Neural crest cell (in vitro differentiated cells): ENCODE measurements at regions not wholly inside any gene's neighbourhood (a gene's known extent, or its start where the extent isn't known, plus 50 kb on each side); places are given as distances from the start of the nearest gene placed in this dataset.

Experiments
- DNase-seq: peaks from one replicate; pipeline ENCODE4 v3.0.0; 2021; ENCODE audit warnings: low read depth, mixed read lengths, low spot score
- H3K27ac Mint-ChIP-seq: one replicate; pipeline ENCODE4 v1.8.0; 2021; ENCODE audit warnings: mild to moderate bottlenecking, mixed read lengths; ENCODE audit not compliant: unreplicated experiment
- H3K27me3 Mint-ChIP-seq: 2 replicates; pipeline ENCODE4 v1.8.0; 2021; ENCODE audit warnings: low read depth, mild to moderate bottlenecking, mixed read lengths
- H3K36me3 Mint-ChIP-seq: 2 replicates; pipeline ENCODE4 v1.8.0; 2021; ENCODE audit warnings: low read depth, mild to moderate bottlenecking, mixed read lengths
- H3K4me1 Mint-ChIP-seq: 2 replicates; pipeline ENCODE4 v1.8.0; 2021; ENCODE audit warnings: mixed read lengths
- H3K4me3 Mint-ChIP-seq: one replicate; pipeline ENCODE4 v1.8.0; 2021; ENCODE audit warnings: mild to moderate bottlenecking, mixed read lengths
- H3K9me3 Mint-ChIP-seq: 2 replicates; pipeline ENCODE4 v1.8.0; 2021; ENCODE audit warnings: mixed read lengths
- TF ChIP-seq, protein P1 (sequence below): fragments of 200-600 bp; sonication (generic); conservative IDR thresholded peaks from 2 replicates; pipeline ENCODE4 v1.5.0; 2021; ENCODE audit warnings: antibody characterized with exemption, mild to moderate bottlenecking

DNA sequence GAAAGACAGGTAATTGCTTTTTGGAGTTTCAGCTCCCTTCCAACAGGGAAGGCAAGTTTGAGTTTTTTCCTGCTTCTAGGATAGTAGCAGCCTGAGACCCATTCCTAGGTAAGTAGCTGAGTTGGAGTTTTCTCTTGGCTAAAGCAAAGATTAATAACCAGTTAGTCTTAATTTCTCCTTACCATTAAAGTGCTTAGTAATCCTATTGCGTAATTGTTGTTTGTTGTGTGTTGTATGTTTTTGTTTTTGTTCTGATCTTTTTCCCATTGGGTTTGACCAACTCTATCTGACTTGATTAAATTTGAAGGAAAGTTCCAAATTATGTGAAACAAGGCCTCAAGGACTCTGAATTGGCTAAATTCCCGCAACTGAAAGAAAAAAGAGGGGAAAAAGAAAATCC lies 83.5 kb downstream of the TBX22 start:
- no peaks in the 10 kb centered on the region for H3K4me1 Mint-ChIP-seq
- no peaks in the 10 kb centered on the region for H3K27me3 Mint-ChIP-seq
- no peaks in the 10 kb centered on the region for H3K36me3 Mint-ChIP-seq
- H3K4me3 Mint-ChIP-seq: no peak overlapping the region
- no peak overlapping the region for H3K27ac Mint-ChIP-seq
- TF ChIP-seq, protein P1, sequence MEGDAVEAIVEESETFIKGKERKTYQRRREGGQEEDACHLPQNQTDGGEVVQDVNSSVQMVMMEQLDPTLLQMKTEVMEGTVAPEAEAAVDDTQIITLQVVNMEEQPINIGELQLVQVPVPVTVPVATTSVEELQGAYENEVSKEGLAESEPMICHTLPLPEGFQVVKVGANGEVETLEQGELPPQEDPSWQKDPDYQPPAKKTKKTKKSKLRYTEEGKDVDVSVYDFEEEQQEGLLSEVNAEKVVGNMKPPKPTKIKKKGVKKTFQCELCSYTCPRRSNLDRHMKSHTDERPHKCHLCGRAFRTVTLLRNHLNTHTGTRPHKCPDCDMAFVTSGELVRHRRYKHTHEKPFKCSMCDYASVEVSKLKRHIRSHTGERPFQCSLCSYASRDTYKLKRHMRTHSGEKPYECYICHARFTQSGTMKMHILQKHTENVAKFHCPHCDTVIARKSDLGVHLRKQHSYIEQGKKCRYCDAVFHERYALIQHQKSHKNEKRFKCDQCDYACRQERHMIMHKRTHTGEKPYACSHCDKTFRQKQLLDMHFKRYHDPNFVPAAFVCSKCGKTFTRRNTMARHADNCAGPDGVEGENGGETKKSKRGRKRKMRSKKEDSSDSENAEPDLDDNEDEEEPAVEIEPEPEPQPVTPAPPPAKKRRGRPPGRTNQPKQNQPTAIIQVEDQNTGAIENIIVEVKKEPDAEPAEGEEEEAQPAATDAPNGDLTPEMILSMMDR: no peak
- peaks cover 8% of the 10 kb centered on the region for H3K9me3 Mint-ChIP-seq
- DNase-seq: no peak

DNA sequence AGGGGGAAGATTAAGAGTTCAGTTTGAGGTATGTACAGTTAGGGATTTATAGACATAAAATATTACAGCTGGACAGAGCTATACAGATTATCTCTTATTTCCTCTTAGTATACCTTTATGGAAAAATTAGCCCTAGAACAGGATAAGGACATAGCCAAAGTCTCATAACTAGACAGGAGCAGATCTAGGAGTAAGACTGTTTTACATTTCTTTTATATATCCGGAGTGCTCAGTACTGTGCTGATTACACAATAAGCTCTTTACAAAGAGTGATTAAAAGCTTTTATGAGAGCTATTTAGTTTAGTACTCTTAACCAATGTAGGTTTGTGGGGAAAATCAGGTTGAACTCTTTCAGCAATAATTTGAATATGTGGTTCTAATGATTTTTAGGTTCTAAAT lies 105.8 kb downstream of the TBX22 start:
- Mint-ChIP-seq H3K4me1 (no peaks in the 10 kb centered on the region), H3K9me3 (no peaks in the 10 kb centered on the region), H3K27me3 (no peaks in the 10 kb centered on the region), H3K27ac (no peak overlapping the region), H3K36me3 (no peaks in the 10 kb centered on the region), H3K4me3 (no peak overlapping the region)
- TF ChIP-seq, protein P1: no peak
- DNase-seq: no peak

DNA sequence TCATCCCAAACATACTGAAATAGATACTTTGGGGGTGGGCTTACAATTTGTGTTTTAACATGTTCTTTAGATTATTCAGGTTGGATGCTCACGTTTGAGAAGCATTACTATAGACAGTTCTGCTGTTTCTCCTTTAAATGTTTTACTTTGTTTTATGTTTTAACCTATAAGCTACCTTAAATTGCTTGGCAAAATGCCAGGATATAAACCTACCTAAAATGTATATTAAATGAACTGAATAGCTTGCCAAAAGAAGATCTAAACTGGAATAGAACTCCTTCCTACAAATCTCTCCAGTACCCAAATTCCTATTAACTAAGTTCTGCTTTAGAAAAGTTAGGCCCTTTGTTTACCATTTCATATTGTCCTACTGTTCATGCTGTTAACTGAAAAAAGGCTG lies 124.4 kb downstream of the TBX22 start:
- Mint-ChIP-seq H3K4me3 (no peak overlapping the region), H3K9me3 (peaks cover 22% of the 10 kb centered on the region), H3K36me3 (peaks cover 4% of the 10 kb centered on the region), H3K4me1 (peaks cover 4% of the 10 kb centered on the region), H3K27ac (no peak overlapping the region), H3K27me3 (no peaks in the 10 kb centered on the region)
- TF ChIP-seq, protein P1: no peak
- no peak for DNase-seq

GRCh38 chrX:80139564-80139963 lies 125.0 kb downstream of the TBX22 start:
- H3K4me3 Mint-ChIP-seq: no peak overlapping the region
- TF ChIP-seq, protein P1: no peak
- H3K4me1 Mint-ChIP-seq: peaks cover 4% of the 10 kb centered on the region
- no peak for DNase-seq
- H3K36me3 Mint-ChIP-seq: peaks cover under 1% of the 10 kb centered on the region
- no peak overlapping the region for H3K27ac Mint-ChIP-seq
- peaks cover 17% of the 10 kb centered on the region for H3K9me3 Mint-ChIP-seq
- H3K27me3 Mint-ChIP-seq: no peaks in the 10 kb centered on the region

GRCh38 chrX:80170581-80170980 lies 156.0 kb downstream of the TBX22 start:
- peaks cover 11% of the 10 kb centered on the region for H3K4me1 Mint-ChIP-seq
- TF ChIP-seq, protein P1: no peak
- peaks cover 19% of the 10 kb centered on the region for H3K9me3 Mint-ChIP-seq
- peaks cover 3% of the 10 kb centered on the region for H3K36me3 Mint-ChIP-seq
- no peak for DNase-seq
- no peak overlapping the region for H3K27ac Mint-ChIP-seq
- no peaks in the 10 kb centered on the region for H3K27me3 Mint-ChIP-seq
- no peak overlapping the region for H3K4me3 Mint-ChIP-seq

DNA sequence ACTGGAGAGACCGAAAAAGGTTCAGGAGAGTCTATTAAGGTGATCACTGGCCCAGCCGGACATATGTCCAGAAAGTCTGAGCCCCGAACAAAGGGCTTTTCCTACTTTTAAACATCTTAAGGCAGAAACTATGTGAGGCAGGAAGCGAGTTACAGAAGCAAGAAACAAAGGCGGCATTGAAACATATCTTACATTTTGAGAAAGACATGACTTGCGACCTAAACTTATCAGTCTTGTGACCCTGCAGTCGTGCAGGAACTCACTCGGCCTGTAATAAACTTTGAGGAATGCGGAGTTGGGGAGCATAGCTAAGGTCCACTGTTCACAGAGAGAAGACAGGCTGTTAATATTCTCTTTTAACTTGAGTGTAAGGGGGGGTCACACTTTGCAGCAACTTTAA lies 158.7 kb downstream of the TBX22 start:
- peaks cover 3% of the 10 kb centered on the region for H3K36me3 Mint-ChIP-seq
- H3K27me3 Mint-ChIP-seq: no peaks in the 10 kb centered on the region
- no peak for DNase-seq
- H3K4me1 Mint-ChIP-seq: peaks cover 11% of the 10 kb centered on the region
- peaks cover 10% of the 10 kb centered on the region for H3K9me3 Mint-ChIP-seq
- H3K27ac Mint-ChIP-seq: no peak overlapping the region
- TF ChIP-seq, protein P1: no peak
- no peak overlapping the region for H3K4me3 Mint-ChIP-seq
